MM.1S (cell line): ENCODE measurements at regions not wholly inside any gene's neighbourhood (a gene's known extent, or its start where the extent isn't known, plus 50 kb on each side); places are given as distances from the start of the nearest gene placed in this dataset.
"Not testable (repeated sequence)": the region's sequence is repeated elsewhere in the genome, so short reads cannot be mapped to it uniquely, and the experiment has no call there.

Experiments used
- DNase-seq: peaks from one replicate; pipeline ENCODE4 v3.0.0-alpha.2; 2015
- H2AFZ ChIP-seq: fragments of 300-600 bp; sonication (generic); 2 replicates; pipeline ENCODE4 v1.6.0; 2016; ENCODE audit warnings: antibody characterized with exemption, low read length
- H3F3A ChIP-seq: fragments of 300-600 bp; sonication (generic); 2 replicates; pipeline ENCODE4 v1.6.1; 2016; ENCODE audit warnings: mild to moderate bottlenecking, antibody characterized with exemption, low read length, moderate library complexity, mixed read lengths; ENCODE audit not compliant: insufficient read depth
- H3K27ac ChIP-seq: fragments of 300-600 bp; sonication (generic); 2 replicates; pipeline ENCODE4 v1.5.1; 2016; ENCODE audit warnings: mild to moderate bottlenecking, low read length
- H3K27me3 ChIP-seq: fragments of 300-600 bp; sonication (generic); replicated peaks from 2 replicates; pipeline ENCODE4 v1.6.0; 2016; ENCODE audit warnings: low read length; ENCODE audit not compliant: insufficient read depth
- H3K36me3 ChIP-seq: fragments of 300-600 bp; sonication (generic); replicated peaks from 2 replicates; pipeline ENCODE4 v1.6.1; 2016; ENCODE audit warnings: mild to moderate bottlenecking, low read length, mixed read lengths; ENCODE audit not compliant: insufficient read depth
- H3K4me1 ChIP-seq: fragments of 300-600 bp; sonication (generic); 2 replicates; pipeline ENCODE4 v1.6.1; 2016; ENCODE audit warnings: low read length, mixed read lengths
- H3K4me2 ChIP-seq: fragments of 300-600 bp; sonication (generic); 2 replicates; pipeline ENCODE4 v1.6.0; 2016; ENCODE audit warnings: low read depth, low read length
- H3K4me3 ChIP-seq: fragments of 300-600 bp; sonication (generic); 2 replicates; pipeline ENCODE4 v1.5.1; 2016; ENCODE audit warnings: low read length, mixed read lengths
- H3K79me2 ChIP-seq: fragments of 300-600 bp; sonication (generic); 2 replicates; pipeline ENCODE4 v1.6.1; 2016; ENCODE audit warnings: mixed run types, low read length, mixed read lengths
- H3K9ac ChIP-seq: fragments of 300-600 bp; sonication (generic); 2 replicates; pipeline ENCODE4 v1.6.1; 2016; ENCODE audit warnings: low read length, mixed read lengths
- H3K9me2 ChIP-seq: fragments of 300-600 bp; sonication (generic); replicated peaks from 2 replicates; pipeline ENCODE4 v1.6.1; 2016; ENCODE audit warnings: mild to moderate bottlenecking, low read length, mixed read lengths; ENCODE audit not compliant: insufficient read depth
- H3K9me3 ChIP-seq: fragments of 300-600 bp; sonication (generic); replicated peaks from 2 replicates; pipeline ENCODE4 v1.6.1; 2016; ENCODE audit warnings: mild to moderate bottlenecking, low read length, mixed read lengths; ENCODE audit not compliant: insufficient read depth
- H4K20me1 ChIP-seq: fragments of 300-600 bp; sonication (generic); 2 replicates; pipeline ENCODE4 v1.6.1; 2016; ENCODE audit warnings: mild to moderate bottlenecking, low read length, moderate library complexity, mixed read lengths; ENCODE audit not compliant: insufficient read depth
- EZH2 ChIP-seq: fragments of 300-600 bp; sonication (generic); optimal IDR thresholded peaks from 2 replicates; pipeline ENCODE3; 2017; ENCODE audit warnings: low read depth, mild to moderate bottlenecking, antibody characterized with exemption, low read length, mixed read lengths
- EZH2phosphoT487 ChIP-seq: fragments of 300-600 bp; sonication (generic); IDR thresholded peaks from 2 replicates; pipeline ENCODE4 v1.6.1; 2018; ENCODE audit warnings: antibody characterized with exemption, low read length
- TF ChIP-seq, protein P1 (sequence below): fragments of 300-600 bp; sonication (generic); IDR thresholded peaks from 2 replicates; pipeline ENCODE4 v1.5.1; 2016; ENCODE audit warnings: antibody characterized with exemption, low read length, mixed read lengths

DNA sequence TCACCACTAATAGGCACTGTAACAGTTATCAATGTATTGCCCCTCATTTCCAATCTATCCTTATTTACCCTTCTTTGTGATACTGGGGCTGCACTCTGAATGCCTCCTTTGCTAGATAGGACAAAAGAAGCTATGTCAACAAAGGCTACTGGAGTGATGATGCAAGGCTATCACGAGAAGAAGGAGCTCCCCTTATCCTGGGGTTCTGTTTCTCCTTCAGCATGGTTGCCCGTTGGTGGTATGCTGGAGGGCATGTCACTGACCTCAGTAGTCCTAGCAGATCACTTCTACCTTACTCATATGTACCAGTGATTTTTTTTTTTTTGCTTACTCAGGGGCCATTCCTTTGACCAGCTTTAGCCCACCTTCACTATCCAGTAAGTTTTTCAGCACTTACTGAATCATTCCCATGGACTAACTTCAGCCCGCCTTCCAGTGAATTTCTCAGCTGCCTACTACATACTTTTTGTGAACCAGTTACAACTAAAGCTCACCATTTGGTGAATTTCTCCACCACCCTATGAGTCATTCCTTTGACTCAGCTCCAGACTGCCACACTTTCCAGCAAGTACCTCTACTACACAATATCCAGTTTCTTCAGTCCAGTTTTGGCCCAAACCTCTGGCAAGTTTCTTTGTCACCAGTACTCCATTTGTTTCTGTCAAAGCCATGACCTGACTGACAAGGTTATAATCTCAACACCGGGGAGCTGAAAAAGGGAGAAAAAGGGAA is 944.5 kb downstream of the KCNT2 start:
- no peaks in the 10 kb centered on the region for H3K79me2 ChIP-seq
- H3K4me2 ChIP-seq, result no peak overlapping the region
- H3K36me3 ChIP-seq, result no peaks in the 10 kb centered on the region
- H4K20me1 ChIP-seq, result no peaks in the 10 kb centered on the region
- H3K9ac ChIP-seq, result no peak overlapping the region
- H3F3A ChIP-seq, result no peaks in the 10 kb centered on the region
- TF ChIP-seq, protein P1, sequence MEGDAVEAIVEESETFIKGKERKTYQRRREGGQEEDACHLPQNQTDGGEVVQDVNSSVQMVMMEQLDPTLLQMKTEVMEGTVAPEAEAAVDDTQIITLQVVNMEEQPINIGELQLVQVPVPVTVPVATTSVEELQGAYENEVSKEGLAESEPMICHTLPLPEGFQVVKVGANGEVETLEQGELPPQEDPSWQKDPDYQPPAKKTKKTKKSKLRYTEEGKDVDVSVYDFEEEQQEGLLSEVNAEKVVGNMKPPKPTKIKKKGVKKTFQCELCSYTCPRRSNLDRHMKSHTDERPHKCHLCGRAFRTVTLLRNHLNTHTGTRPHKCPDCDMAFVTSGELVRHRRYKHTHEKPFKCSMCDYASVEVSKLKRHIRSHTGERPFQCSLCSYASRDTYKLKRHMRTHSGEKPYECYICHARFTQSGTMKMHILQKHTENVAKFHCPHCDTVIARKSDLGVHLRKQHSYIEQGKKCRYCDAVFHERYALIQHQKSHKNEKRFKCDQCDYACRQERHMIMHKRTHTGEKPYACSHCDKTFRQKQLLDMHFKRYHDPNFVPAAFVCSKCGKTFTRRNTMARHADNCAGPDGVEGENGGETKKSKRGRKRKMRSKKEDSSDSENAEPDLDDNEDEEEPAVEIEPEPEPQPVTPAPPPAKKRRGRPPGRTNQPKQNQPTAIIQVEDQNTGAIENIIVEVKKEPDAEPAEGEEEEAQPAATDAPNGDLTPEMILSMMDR, result no peak
- TF ChIP-seq EZH2phosphoT487 (no peak), EZH2 (no peak)
- H3K9me2 ChIP-seq, result no peaks in the 10 kb centered on the region
- no peaks in the 10 kb centered on the region for H3K9me3 ChIP-seq
- no peak overlapping the region for H2AFZ ChIP-seq
- no peak overlapping the region for H3K4me3 ChIP-seq
- no peaks in the 10 kb centered on the region for H3K4me1 ChIP-seq
- no peak for DNase-seq
- no peak overlapping the region for H3K27ac ChIP-seq
- H3K27me3 ChIP-seq, result no peaks in the 10 kb centered on the region

GRCh38 chr1:195656780-195657179 is 951.5 kb downstream of the KCNT2 start:
- Histone ChIP-seq H3K79me2 (no peaks in the 10 kb centered on the region), H4K20me1 (no peaks in the 10 kb centered on the region), H3K27me3 (no peaks in the 10 kb centered on the region), H3K27ac (no peak overlapping the region), H3K4me1 (no peaks in the 10 kb centered on the region), H3K9me2 (no peaks in the 10 kb centered on the region), H3K9me3 (no peaks in the 10 kb centered on the region), H2AFZ (no peak overlapping the region), H3F3A (no peaks in the 10 kb centered on the region), H3K4me3 (no peak overlapping the region), H3K9ac (no peak overlapping the region), H3K36me3 (no peaks in the 10 kb centered on the region), H3K4me2 (no peak overlapping the region)
- DNase-seq, result no peak
- no peak for TF ChIP-seq EZH2phosphoT487
- no peak for TF ChIP-seq EZH2
- TF ChIP-seq, protein P1, result no peak

DNA sequence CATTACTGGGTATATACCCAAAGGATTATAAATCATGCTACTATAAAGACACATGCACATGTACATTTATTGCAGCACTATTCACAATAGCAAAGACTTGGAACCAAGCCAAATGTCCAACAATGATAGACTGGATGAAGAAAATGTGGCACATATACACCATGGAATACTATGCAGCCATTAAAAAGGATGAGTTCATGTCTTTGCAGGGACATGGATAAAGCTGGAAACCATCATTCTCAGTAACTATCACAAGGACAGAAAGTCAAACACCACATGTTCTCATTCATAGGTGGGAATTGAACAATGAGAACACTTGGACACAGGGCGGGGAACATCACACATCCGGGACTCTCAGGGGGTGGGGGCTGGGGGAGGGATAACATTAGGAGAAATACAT is 959.4 kb downstream of the KCNT2 start:
- not testable (repeated sequence) for H3K79me2 ChIP-seq, H3K4me2 ChIP-seq, H3K9me2 ChIP-seq, DNase-seq, H3K4me3 ChIP-seq, H3K4me1 ChIP-seq, H3F3A ChIP-seq, H3K36me3 ChIP-seq, H3K27ac ChIP-seq, H2AFZ ChIP-seq, H3K27me3 ChIP-seq, H4K20me1 ChIP-seq, H3K9me3 ChIP-seq, H3K9ac ChIP-seq

DNA sequence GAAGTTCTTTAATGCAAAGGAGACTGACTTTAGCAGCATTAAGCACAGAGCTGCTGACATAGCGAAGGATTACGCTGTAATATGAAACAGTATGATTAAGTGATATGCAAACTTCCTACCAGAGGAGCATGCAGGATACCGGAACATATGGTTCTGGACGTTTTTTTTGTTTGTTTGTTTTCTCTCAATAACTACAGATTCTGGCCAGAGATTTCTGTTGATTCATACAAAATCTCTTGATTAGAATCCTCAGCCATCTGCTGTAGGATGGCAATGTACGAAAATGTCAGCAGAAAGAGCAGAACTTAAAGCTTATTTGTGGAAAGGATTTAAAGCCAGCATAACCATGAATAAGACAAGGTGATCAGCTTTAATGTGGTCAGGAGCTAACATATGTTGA is 970.7 kb downstream of the KCNT2 start:
- Histone ChIP-seq H3K4me3 (no peak overlapping the region), H3K27me3 (no peaks in the 10 kb centered on the region), H3K9ac (no peak overlapping the region), H3K36me3 (no peaks in the 10 kb centered on the region), H3K9me2 (no peaks in the 10 kb centered on the region), H2AFZ (no peak overlapping the region), H3K4me2 (no peak overlapping the region), H3K27ac (no peak overlapping the region), H4K20me1 (no peaks in the 10 kb centered on the region), H3F3A (no peaks in the 10 kb centered on the region), H3K79me2 (no peaks in the 10 kb centered on the region), H3K4me1 (no peaks in the 10 kb centered on the region), H3K9me3 (no peaks in the 10 kb centered on the region)
- no peak for DNase-seq
- no peak for TF ChIP-seq EZH2phosphoT487
- TF ChIP-seq, protein P1, result no peak
- no peak for TF ChIP-seq EZH2
